H9 (cell line): ENCODE measurements at regions not wholly inside any gene's neighbourhood (a gene's known extent, or its start where the extent isn't known, plus 50 kb on each side); places are given as distances from the start of the nearest gene placed in this dataset.

Experiments used
- DNase-seq: peaks from one replicate; pipeline ENCODE4 v3.0.0-alpha.2; 2017
- H2AFZ ChIP-seq: one replicate; pipeline ENCODE4 v1.6.1; 2013; ENCODE audit warnings: mild to moderate bottlenecking, low read length, control low read depth, moderate library complexity
- H2AK5ac ChIP-seq: 2 replicates; pipeline ENCODE4 v1.6.1; 2013; ENCODE audit warnings: low read length, control low read depth, mixed read lengths; ENCODE audit not compliant: insufficient read length
- H2BK120ac ChIP-seq: one replicate; pipeline ENCODE4 v1.6.1; 2013; ENCODE audit warnings: low read depth, mild to moderate bottlenecking, low read length, control low read depth, inconsistent platforms; ENCODE audit not compliant: poor library complexity, severe bottlenecking
- H2BK12ac ChIP-seq: 2 replicates; pipeline ENCODE4 v1.6.1; 2013; ENCODE audit warnings: low read length, control low read depth, mixed read lengths, low read depth; ENCODE audit not compliant: insufficient read length
- H2BK15ac ChIP-seq: 2 replicates; pipeline ENCODE4 v1.6.1; 2013; ENCODE audit warnings: low read depth, low read length, control low read depth
- H2BK20ac ChIP-seq: one replicate; pipeline ENCODE4 v1.6.1; 2013; ENCODE audit warnings: low read depth, mild to moderate bottlenecking, low read length, control low read depth, inconsistent platforms; ENCODE audit not compliant: poor library complexity, severe bottlenecking
- H2BK5ac ChIP-seq: 2 replicates; pipeline ENCODE4 v1.6.1; 2013; ENCODE audit warnings: low read length, control low read depth, mixed read lengths; ENCODE audit not compliant: insufficient read length
- H3K14ac ChIP-seq: 2 replicates; pipeline ENCODE4 v1.6.1; 2013; ENCODE audit warnings: low read length, control low read depth; ENCODE audit not compliant: insufficient read depth
- H3K18ac ChIP-seq: 2 replicates; pipeline ENCODE4 v1.6.1; 2013; ENCODE audit warnings: low read depth, mild to moderate bottlenecking, mixed read lengths, low read length, control low read depth; ENCODE audit not compliant: insufficient read length
- H3K23ac ChIP-seq: 2 replicates; pipeline ENCODE4 v1.6.1; 2013; ENCODE audit warnings: low read length, control low read depth, mixed read lengths, low read depth; ENCODE audit not compliant: insufficient read length
- H3K23me2 ChIP-seq: 2 replicates; pipeline ENCODE4 v1.6.1; 2013; ENCODE audit warnings: low read depth, mild to moderate bottlenecking, mixed read lengths, low read length, control low read depth; ENCODE audit not compliant: insufficient read length, poor library complexity, severe bottlenecking
- H3K27ac ChIP-seq: 2 replicates; pipeline ENCODE4 v1.5.1; 2013; ENCODE audit warnings: low read length, control low read depth, mixed read lengths, low read depth; ENCODE audit not compliant: insufficient read length
- H3K27me3 ChIP-seq: 2 replicates; pipeline ENCODE4 v1.6.1; 2013; ENCODE audit warnings: low read length, control low read depth, inconsistent platforms; ENCODE audit not compliant: insufficient read depth
- H3K4ac ChIP-seq: 2 replicates; pipeline ENCODE4 v1.6.1; 2013; ENCODE audit warnings: low read depth, mild to moderate bottlenecking, control low read depth, inconsistent platforms, low read length, moderate library complexity
- H3K4me1 ChIP-seq: 2 replicates; pipeline ENCODE4 v1.6.1; 2013; ENCODE audit warnings: low read length, control low read depth, inconsistent platforms; ENCODE audit not compliant: insufficient read depth
- H3K4me2 ChIP-seq: 2 replicates; pipeline ENCODE4 v1.6.1; 2013; ENCODE audit warnings: low read length, control low read depth, mixed read lengths; ENCODE audit not compliant: insufficient read length, insufficient read depth
- H3K56ac ChIP-seq: 2 replicates; pipeline ENCODE4 v1.6.1; 2013; ENCODE audit warnings: low read depth, mild to moderate bottlenecking, mixed read lengths, low read length, control low read depth; ENCODE audit not compliant: insufficient read length
- H3K79me1 ChIP-seq: 2 replicates; pipeline ENCODE4 v1.6.1; 2013; ENCODE audit warnings: low read depth, mild to moderate bottlenecking, moderate library complexity, low read length, control low read depth, inconsistent platforms; ENCODE audit not compliant: insufficient read depth, poor library complexity, severe bottlenecking
- H3K79me2 ChIP-seq: 2 replicates; pipeline ENCODE4 v1.6.1; 2013; ENCODE audit warnings: low read length, control low read depth, inconsistent platforms; ENCODE audit not compliant: insufficient read depth
- H3K9ac ChIP-seq: 2 replicates; pipeline ENCODE4 v1.6.1; 2013; ENCODE audit warnings: low read length, control low read depth, mixed read lengths; ENCODE audit not compliant: insufficient read length; ENCODE audit errors: extremely low read depth
- H3K9me3 ChIP-seq: one replicate; pipeline ENCODE4 v1.6.1; 2013; ENCODE audit warnings: low read depth, low read length, inconsistent platforms; ENCODE audit not compliant: control insufficient read depth
- H3T11ph ChIP-seq: one replicate; pipeline ENCODE4 v1.6.1; 2013; ENCODE audit warnings: mild to moderate bottlenecking, low read length, control low read depth, inconsistent platforms
- H4K20me1 ChIP-seq: one replicate; pipeline ENCODE4 v1.6.1; 2013; ENCODE audit not compliant: control insufficient read depth, insufficient read length, insufficient read depth
- H4K5ac ChIP-seq: 2 replicates; pipeline ENCODE4 v1.6.1; 2013; ENCODE audit warnings: low read depth, mild to moderate bottlenecking, mixed read lengths, low read length, control low read depth; ENCODE audit not compliant: insufficient read length
- H4K8ac ChIP-seq: replicated peaks from 2 replicates; pipeline ENCODE4 v1.6.1; 2013; ENCODE audit warnings: low read length, control low read depth, mixed read lengths, low read depth; ENCODE audit not compliant: insufficient read length
- H4K91ac ChIP-seq: 2 replicates; pipeline ENCODE4 v1.6.1; 2013; ENCODE audit warnings: low read depth, mild to moderate bottlenecking, moderate library complexity, mixed read lengths, low read length, control low read depth; ENCODE audit not compliant: insufficient read length
- H3K27ac Mint-ChIP-seq, 3 experiments: 2 replicates in 2 of 3; 3 replicates in 1 of 3; pipeline ENCODE4 v1.8.0; 2020 to 2021; ENCODE audit warnings: mixed read lengths in 3 of 3, mild to moderate bottlenecking in 1 of 3, moderate library complexity in 1 of 3
- H3K27me3 Mint-ChIP-seq: 2 replicates; pipeline ENCODE4 v1.8.0; 2021; ENCODE audit warnings: low read depth, mild to moderate bottlenecking, moderate library complexity, mixed read lengths
- H3K36me3 Mint-ChIP-seq, 3 experiments: 2 replicates in 2 of 3; 3 replicates in 1 of 3; pipeline ENCODE4 v1.8.0; 2020 to 2021; ENCODE audit warnings: low read depth in 3 of 3, mixed read lengths in 3 of 3; ENCODE audit not compliant: insufficient read depth in 1 of 3
- H3K4me1 Mint-ChIP-seq, 2 experiments: 2 replicates each; pipeline ENCODE4 v1.8.0; 2020; ENCODE audit warnings: mixed read lengths in 2 of 2
- H3K4me3 Mint-ChIP-seq, 2 experiments: 2 replicates in 1 of 2; 3 replicates in 1 of 2; pipeline ENCODE4 v1.8.0; 2020 to 2021; ENCODE audit warnings: mild to moderate bottlenecking in 2 of 2, mixed read lengths in 2 of 2, moderate library complexity in 1 of 2
- H3K9me3 Mint-ChIP-seq, 2 experiments: 2 replicates in 1 of 2; 3 replicates in 1 of 2; pipeline ENCODE4 v1.8.0; 2020; ENCODE audit warnings: mild to moderate bottlenecking in 2 of 2, mixed read lengths in 2 of 2, moderate library complexity in 1 of 2
- WGBS: extraction: QIAGEN DNeasy Blood & Tissue Kit; methylation state at CpG from one replicate; pipeline ENCODE4 v1.1.7; 2013; ENCODE audit warnings: missing lambda C conversion rate, low lambda C conversion rate, mixed read lengths; ENCODE audit not compliant: insufficient read length; ENCODE audit errors: extremely low coverage; 5-methylcytosine and 5-hydroxymethylcytosine counted together
- TF ChIP-seq, protein P1 (sequence below): fragments of 200-600 bp; sonication (generic); conservative IDR thresholded peaks from 3 replicates; pipeline ENCODE4 v1.8.0; 2021; ENCODE audit warnings: antibody characterized with exemption, mild to moderate bottlenecking

DNA sequence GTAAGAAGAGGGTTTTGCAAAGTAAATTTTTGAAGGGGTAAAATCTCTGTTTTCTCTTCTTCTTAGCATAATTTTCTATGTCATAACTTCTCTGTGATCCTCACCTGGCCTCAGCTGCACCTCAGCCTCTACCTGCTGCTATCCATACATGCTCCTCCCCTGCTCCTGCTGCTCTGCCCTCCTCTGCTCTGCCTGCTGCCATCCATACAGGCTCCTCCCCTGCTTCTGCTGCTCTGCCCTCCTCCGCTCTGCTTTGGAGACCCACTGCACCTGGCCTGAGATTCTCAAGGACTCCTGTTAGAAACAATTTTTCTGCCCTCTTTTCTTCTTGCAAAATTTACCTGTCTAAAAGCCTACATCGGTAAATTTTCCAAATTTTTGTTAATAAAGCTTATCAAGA, 388.6 kb upstream of the PITX2 start:
- Histone ChIP-seq H2BK5ac (no peak overlapping the region), H4K20me1 (no peaks in the 10 kb centered on the region), H3K4me1 (no peaks in the 10 kb centered on the region; the same call in 1 of the 2 replicates), H2BK12ac (no peak overlapping the region), H3K23ac (no peak overlapping the region), H3K4me2 (no peak overlapping the region), H3K4ac (no peak overlapping the region), H2AFZ (no peak overlapping the region), H3K79me2 (no peaks in the 10 kb centered on the region), H4K91ac (no peak overlapping the region), H3K23me2 (no peaks in the 10 kb centered on the region), H4K5ac (no peak overlapping the region), H3K9me3 (no peaks in the 10 kb centered on the region), H3K56ac (no peak overlapping the region), H3K27me3 (no peaks in the 10 kb centered on the region), H2AK5ac (no peak overlapping the region), H3K27ac (no peak overlapping the region), H3K79me1 (no peaks in the 10 kb centered on the region), H3K9ac (no peak overlapping the region), H2BK15ac (no peak overlapping the region), H4K8ac (no peak overlapping the region), H3K14ac (no peak overlapping the region), H2BK20ac (no peak overlapping the region), H3T11ph (no peak overlapping the region), H3K18ac (no peak overlapping the region), H2BK120ac (no peak overlapping the region)
- peaks cover 0 to 4% of the 10 kb centered on the region in 2 experiments; a peak in 2 of 4 replicates for H3K4me1 Mint-ChIP-seq
- TF ChIP-seq, protein P1, sequence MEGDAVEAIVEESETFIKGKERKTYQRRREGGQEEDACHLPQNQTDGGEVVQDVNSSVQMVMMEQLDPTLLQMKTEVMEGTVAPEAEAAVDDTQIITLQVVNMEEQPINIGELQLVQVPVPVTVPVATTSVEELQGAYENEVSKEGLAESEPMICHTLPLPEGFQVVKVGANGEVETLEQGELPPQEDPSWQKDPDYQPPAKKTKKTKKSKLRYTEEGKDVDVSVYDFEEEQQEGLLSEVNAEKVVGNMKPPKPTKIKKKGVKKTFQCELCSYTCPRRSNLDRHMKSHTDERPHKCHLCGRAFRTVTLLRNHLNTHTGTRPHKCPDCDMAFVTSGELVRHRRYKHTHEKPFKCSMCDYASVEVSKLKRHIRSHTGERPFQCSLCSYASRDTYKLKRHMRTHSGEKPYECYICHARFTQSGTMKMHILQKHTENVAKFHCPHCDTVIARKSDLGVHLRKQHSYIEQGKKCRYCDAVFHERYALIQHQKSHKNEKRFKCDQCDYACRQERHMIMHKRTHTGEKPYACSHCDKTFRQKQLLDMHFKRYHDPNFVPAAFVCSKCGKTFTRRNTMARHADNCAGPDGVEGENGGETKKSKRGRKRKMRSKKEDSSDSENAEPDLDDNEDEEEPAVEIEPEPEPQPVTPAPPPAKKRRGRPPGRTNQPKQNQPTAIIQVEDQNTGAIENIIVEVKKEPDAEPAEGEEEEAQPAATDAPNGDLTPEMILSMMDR, result no peak
- H3K27me3 Mint-ChIP-seq, result no peaks in the 10 kb centered on the region
- DNase-seq, result peak; percentile 55
- no peaks in the 10 kb centered on the region for H3K9me3 Mint-ChIP-seq
- H3K4me3 Mint-ChIP-seq, result no peak overlapping the region
- WGBS, result no CpG with 5 or more reads among the region's 2 CpGs
- peak overlapping the region in 1 of 3 experiments; percentile 73; a peak in 2 of 7 replicates for H3K27ac Mint-ChIP-seq
- no peaks in the 10 kb centered on the region for H3K36me3 Mint-ChIP-seq
